Cardiac muscle cell (in vitro differentiated cells and primary cell): ENCODE measurements at regions not wholly inside any gene's neighbourhood (a gene's known extent, or its start where the extent isn't known, plus 50 kb on each side); places are given as distances from the start of the nearest gene placed in this dataset.
A peak's percentile ranks its signal among the peaks of the same experiment; 100 is the strongest.
"Not testable (repeated sequence)": the region's sequence is repeated elsewhere in the genome, so short reads cannot be mapped to it uniquely, and the experiment has no call there.

Experiments
- DNase-seq, 2 donors: peaks; one replicate each; pipeline versions ENCODE4 v3.0.0 to v3.0.0-alpha.2; 2010 to 2017; ENCODE audit warnings: low read depth in 1 of 2, low spot score in 1 of 2
- H3K27ac ChIP-seq: fragments of 200-600 bp; sonication (generic); 2 replicates; pipeline ENCODE4 v1.5.1; 2016
- H3K27me3 ChIP-seq: fragments of 200-600 bp; sonication (generic); 2 replicates; pipeline ENCODE4 v1.6.0; 2016; ENCODE audit warnings: control low read depth
- H3K36me3 ChIP-seq: fragments of 200-600 bp; sonication (generic); 2 replicates; pipeline ENCODE4 v1.5.1; 2016; ENCODE audit warnings: control low read depth
- H3K4me1 ChIP-seq: fragments of 200-600 bp; sonication (generic); 2 replicates; pipeline ENCODE4 v1.8.1; 2017; ENCODE audit warnings: low read depth, mild to moderate bottlenecking, mixed run types
- H3K4me3 ChIP-seq: fragments of 200-600 bp; sonication (generic); 2 replicates; pipeline ENCODE4 v1.5.1; 2016; ENCODE audit warnings: mild to moderate bottlenecking
- H3K9me3 ChIP-seq: fragments of 200-600 bp; sonication (generic); 2 replicates; pipeline ENCODE4 v1.5.1; 2017; ENCODE audit warnings: low read depth, mild to moderate bottlenecking, control low read depth
- TF ChIP-seq, protein P1 (sequence below): IDR thresholded peaks from 2 replicates; pipeline ENCODE4 v1.5.1; 2012; ENCODE audit warnings: low read depth, mild to moderate bottlenecking, low read length

- Histone ChIP-seq H3K27ac (no peak overlapping the region), H3K36me3 (no peaks in the 10 kb centered on the region), H3K27me3 (no peaks in the 10 kb centered on the region), H3K9me3 (no peaks in the 10 kb centered on the region), H3K4me3 (no peak overlapping the region), H3K4me1 (no peaks in the 10 kb centered on the region)
- TF ChIP-seq, protein P1, sequence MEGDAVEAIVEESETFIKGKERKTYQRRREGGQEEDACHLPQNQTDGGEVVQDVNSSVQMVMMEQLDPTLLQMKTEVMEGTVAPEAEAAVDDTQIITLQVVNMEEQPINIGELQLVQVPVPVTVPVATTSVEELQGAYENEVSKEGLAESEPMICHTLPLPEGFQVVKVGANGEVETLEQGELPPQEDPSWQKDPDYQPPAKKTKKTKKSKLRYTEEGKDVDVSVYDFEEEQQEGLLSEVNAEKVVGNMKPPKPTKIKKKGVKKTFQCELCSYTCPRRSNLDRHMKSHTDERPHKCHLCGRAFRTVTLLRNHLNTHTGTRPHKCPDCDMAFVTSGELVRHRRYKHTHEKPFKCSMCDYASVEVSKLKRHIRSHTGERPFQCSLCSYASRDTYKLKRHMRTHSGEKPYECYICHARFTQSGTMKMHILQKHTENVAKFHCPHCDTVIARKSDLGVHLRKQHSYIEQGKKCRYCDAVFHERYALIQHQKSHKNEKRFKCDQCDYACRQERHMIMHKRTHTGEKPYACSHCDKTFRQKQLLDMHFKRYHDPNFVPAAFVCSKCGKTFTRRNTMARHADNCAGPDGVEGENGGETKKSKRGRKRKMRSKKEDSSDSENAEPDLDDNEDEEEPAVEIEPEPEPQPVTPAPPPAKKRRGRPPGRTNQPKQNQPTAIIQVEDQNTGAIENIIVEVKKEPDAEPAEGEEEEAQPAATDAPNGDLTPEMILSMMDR: no peak
- no peak for DNase-seq
Measured at GRCh38 chr6:40877362-40877761, 161.7 kb downstream of the UNC5CL start.

- Histone ChIP-seq H3K4me3 (no peak overlapping the region), H3K4me1 (no peaks in the 10 kb centered on the region), H3K9me3 (no peaks in the 10 kb centered on the region), H3K27me3 (no peaks in the 10 kb centered on the region), H3K27ac (no peak overlapping the region), H3K36me3 (no peaks in the 10 kb centered on the region)
- no peak for DNase-seq
- TF ChIP-seq, protein P1: no peak
Measured at GRCh38 chr6:40876336-40876735, 162.7 kb downstream of the UNC5CL start.

GRCh38 chr6:40874495-40874894, 164.5 kb downstream of the UNC5CL start:
- Histone ChIP-seq H3K36me3 (no peaks in the 10 kb centered on the region), H3K27ac (no peak overlapping the region), H3K9me3 (no peaks in the 10 kb centered on the region), H3K4me1 (no peaks in the 10 kb centered on the region), H3K4me3 (no peak overlapping the region), H3K27me3 (no peaks in the 10 kb centered on the region)
- peak in 1 of 2 donors; percentile 30 for DNase-seq
- TF ChIP-seq, protein P1: no peak

DNA sequence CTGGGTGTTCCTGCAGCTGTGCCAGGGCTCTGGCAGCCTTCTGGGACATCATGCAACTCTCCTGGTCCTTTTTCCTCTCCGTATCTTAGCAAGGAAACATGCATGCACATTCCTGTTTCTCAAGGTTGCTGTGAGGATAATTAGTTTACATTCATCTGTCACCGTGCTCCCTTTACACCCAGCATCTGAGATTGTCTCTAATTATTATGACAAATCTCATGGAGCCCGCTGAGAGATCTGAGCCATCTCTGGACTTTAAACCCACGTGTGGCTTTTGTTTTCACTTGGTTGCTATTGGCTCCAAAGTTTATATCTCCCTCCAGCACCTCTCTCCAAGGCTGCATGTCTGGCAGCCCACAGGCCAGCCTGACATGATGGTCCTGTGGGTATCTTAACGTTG, 167.6 kb downstream of the UNC5CL start:
- no peak for DNase-seq
- H3K9me3 ChIP-seq: no peaks in the 10 kb centered on the region
- peaks cover 6% of the 10 kb centered on the region for H3K4me1 ChIP-seq
- H3K27me3 ChIP-seq: no peaks in the 10 kb centered on the region
- TF ChIP-seq, protein P1: no peak
- no peak overlapping the region for H3K27ac ChIP-seq
- H3K4me3 ChIP-seq: no peak overlapping the region
- no peaks in the 10 kb centered on the region for H3K36me3 ChIP-seq

GRCh38 chr6:40868089-40868865, 170.7 kb downstream of the UNC5CL start:
- H3K27ac ChIP-seq, DNase-seq, H3K27me3 ChIP-seq, H3K9me3 ChIP-seq, H3K4me3 ChIP-seq, H3K4me1 ChIP-seq, H3K36me3 ChIP-seq: not testable (repeated sequence)

- not testable (repeated sequence) for H3K27me3 ChIP-seq, H3K36me3 ChIP-seq, H3K4me1 ChIP-seq, DNase-seq, H3K27ac ChIP-seq, H3K4me3 ChIP-seq, H3K9me3 ChIP-seq
Measured at GRCh38 chr6:40867527-40867926, 171.5 kb downstream of the UNC5CL start.

DNA sequence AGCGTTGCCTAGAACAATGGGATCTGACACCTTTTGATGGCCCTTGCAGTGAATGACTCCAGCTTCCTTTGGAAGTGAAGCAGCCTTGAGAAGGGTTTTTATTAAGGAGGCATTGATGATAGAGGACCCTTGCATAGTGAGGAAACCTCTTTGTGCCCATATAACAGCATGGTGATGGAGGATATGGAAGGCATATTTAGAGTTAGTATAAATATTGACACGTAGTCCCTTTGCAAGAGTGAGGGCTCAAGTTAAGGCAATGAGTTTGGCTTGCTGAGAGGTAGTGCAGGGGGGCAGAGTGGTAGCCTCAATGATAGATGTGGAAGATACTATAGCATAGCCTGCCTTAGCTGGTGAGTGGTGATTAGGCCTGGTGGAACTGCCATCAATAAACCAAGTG, 173.8 kb downstream of the UNC5CL start:
- not testable (repeated sequence) for H3K36me3 ChIP-seq, H3K4me3 ChIP-seq, H3K9me3 ChIP-seq, H3K4me1 ChIP-seq, DNase-seq, H3K27me3 ChIP-seq, H3K27ac ChIP-seq
